HG03060 (cell line): ENCODE measurements at regions not wholly inside any gene's neighbourhood (a gene's known extent, or its start where the extent isn't known, plus 50 kb on each side); places are given as distances from the start of the nearest gene placed in this dataset.
"Not testable (repeated sequence)": the region's sequence is repeated elsewhere in the genome, so short reads cannot be mapped to it uniquely, and the experiment has no call there.

Source experiments
- ATAC-seq: cut with Tn5 transposase; IDR thresholded peaks from one replicate; pipeline ENCODE4 v1.9.1; 2021; ENCODE audit warnings: low read depth, moderate number of reproducible peaks; ENCODE audit not compliant: unreplicated experiment

- no peak for ATAC-seq
Measured at GRCh38 chr6:27684264-27685211, 211.6 kb upstream of the ZNF184 start.

GRCh38 chr6:27679964-27680694 is 207.2 kb upstream of the ZNF184 start:
- no peak for ATAC-seq

- no peak for ATAC-seq
Measured at GRCh38 chr6:27679308-27679963, 206.5 kb upstream of the ZNF184 start.

GRCh38 chr6:27678469-27678868 is 205.6 kb upstream of the ZNF184 start:
- no peak for ATAC-seq

- no peak for ATAC-seq
Measured at GRCh38 chr6:27674882-27675281, 202.0 kb upstream of the ZNF184 start.

- no peak for ATAC-seq
Measured at GRCh38 chr6:27672113-27672799, 199.4 kb upstream of the ZNF184 start.

- no peak for ATAC-seq
Measured at GRCh38 chr6:27669624-27670301, 196.9 kb upstream of the ZNF184 start.

- ATAC-seq, result no peak
Measured at GRCh38 chr6:27669295-27669623, 196.4 kb upstream of the ZNF184 start.

- ATAC-seq, result no peak
Measured at GRCh38 chr6:27668442-27669294, 195.8 kb upstream of the ZNF184 start.

- ATAC-seq, result no peak
Measured at GRCh38 chr6:27667657-27668441, 194.9 kb upstream of the ZNF184 start.

GRCh38 chr6:27667016-27667656 is 194.2 kb upstream of the ZNF184 start:
- ATAC-seq, result no peak

GRCh38 chr6:27662769-27663168 is 189.9 kb upstream of the ZNF184 start:
- ATAC-seq, result no peak

GRCh38 chr6:27662212-27662611 is 189.3 kb upstream of the ZNF184 start:
- not testable (repeated sequence) for ATAC-seq

- not testable (repeated sequence) for ATAC-seq
Measured at GRCh38 chr6:27653143-27653825, 180.4 kb upstream of the ZNF184 start.

- ATAC-seq, result no peak
Measured at GRCh38 chr6:27651371-27651732, 178.4 kb upstream of the ZNF184 start.

GRCh38 chr6:27650620-27651370 is 177.9 kb upstream of the ZNF184 start:
- ATAC-seq, result no peak

GRCh38 chr6:27644528-27644927 is 171.6 kb upstream of the ZNF184 start:
- ATAC-seq, result no peak
